Stomach (tissue), 8 donors: ENCODE measurements at regions not wholly inside any gene's neighbourhood (a gene's known extent, or its start where the extent isn't known, plus 50 kb on each side); places are given as distances from the start of the nearest gene placed in this dataset.

ENCODE experiments used
- DNase-seq, 2 donors: peaks; one replicate each; pipeline versions ENCODE4 v3.0.0 to v3.0.0-alpha.2; 2013 to 2019
- H3K27ac ChIP-seq, 5 donors: fragments of 200-600 bp in 4 of 5; sonication (generic) in 4 of 5; one replicate each; pipeline ENCODE4 v1.5.1; 2013 to 2019; ENCODE audit warnings: mild to moderate bottlenecking in 1 of 5, moderate library complexity in 1 of 5
- H3K27me3 ChIP-seq, 3 donors: fragments of 200-600 bp; sonication (generic); one replicate each; pipeline ENCODE4 v1.5.1; 2017 to 2019; ENCODE audit warnings: mixed run types in 1 of 3
- H3K36me3 ChIP-seq, 4 donors: fragments of 200-600 bp; sonication (generic); 1 replicate in 3 of 4; 2 replicates in 1 of 4; pipeline ENCODE4 v1.5.1; 2016 to 2019
- H3K4me1 ChIP-seq, 4 donors: fragments of 200-600 bp; sonication (generic); one replicate each; pipeline ENCODE4 v1.5.1; 2016 to 2019
- H3K4me3 ChIP-seq, 4 donors: fragments of 200-600 bp; sonication (generic) in 3 of 4; one replicate each; pipeline ENCODE4 v1.5.1; 2016 to 2019; ENCODE audit warnings: mild to moderate bottlenecking in 1 of 4
- H3K9me3 ChIP-seq, 4 donors: fragments of 200-600 bp; sonication (generic); one replicate each; pipeline ENCODE4 v1.5.1; 2016 to 2019
- CTCF ChIP-seq, 7 experiments: fragments of 450-650 bp in 4 of 7; fragments of 200-600 bp in 3 of 7; sonication (generic) in 3 of 7; IDR thresholded peaks; one replicate each; pipeline ENCODE4 v1.5.1; 2016 to 2019; ENCODE audit warnings: antibody characterized with exemption in 7 of 7, control low read depth in 2 of 7, mild to moderate bottlenecking in 1 of 7
- EP300 ChIP-seq: sonication (generic); formaldehyde crosslinking; IDR thresholded peaks from one replicate; pipeline ENCODE4 v1.6.1; 2017; ENCODE audit warnings: antibody characterized with exemption
- POLR2A ChIP-seq, 4 donors: fragments of 450-650 bp; IDR thresholded peaks; one replicate each; pipeline ENCODE4 v1.6.1; 2016; ENCODE audit warnings: antibody characterized with exemption in 4 of 4, control low read depth in 2 of 4, mild to moderate bottlenecking in 1 of 4, moderate library complexity in 1 of 4
- POLR2AphosphoS5 ChIP-seq, 3 donors: sonication (generic); formaldehyde crosslinking; IDR thresholded peaks; one replicate each; pipeline ENCODE4 v1.6.1; 2016; ENCODE audit warnings: antibody characterized with exemption in 3 of 3
- WGBS, 5 donors: extraction: QIAGEN DNeasy Blood & Tissue Kit in 3 of 5; methylation state at CpG; one replicate each; pipeline versions ENCODE4 v1.1.5 to v1.1.7; 2013 to 2018; 5-methylcytosine and 5-hydroxymethylcytosine counted together
- intact Hi-C: fragments of 100-400 bp; cut with DNase I; formaldehyde crosslinking; loops from one replicate; pipeline ENCODE4 v1.15.1; 2023; ENCODE audit warnings: low total_unique reads
- donor health status: healthy with polysubstance abuse.
- donor health status: Bipolar disorder and iron deficiency.
- donor health status: healthy.

GRCh38 chr6:22078288-22078687, 218.5 kb downstream of the PRL start:
- Histone ChIP-seq H3K4me1 (peaks cover 0 to 12% (median 4%) of the 10 kb centered on the region in 4 donors), H3K9me3 (no peaks in the 10 kb centered on the region), H3K27ac (no peak overlapping the region), H3K27me3 (no peaks in the 10 kb centered on the region), H3K4me3 (no peak overlapping the region), H3K36me3 (no peaks in the 10 kb centered on the region)
- no peak for DNase-seq
- no peak for TF ChIP-seq CTCF (IDR thresholded peaks at IDR 0.05)
- TF ChIP-seq EP300: no peak
- TF ChIP-seq POLR2A (IDR thresholded peaks at IDR 0.05): no peak
- TF ChIP-seq POLR2AphosphoS5 (IDR thresholded peaks at IDR 0.05): no peak
- intact Hi-C loops: no loop called here
- 59 to 83% (median 69%) methylated on average over 1 of the region's 1 CpG for WGBS, 5 donors

GRCh38 chr6:22078802-22079545, 217.9 kb downstream of the PRL start:
- WGBS, 5 donors: 91 to 95% (median 94%) methylated on average over 8 of the region's 8 CpGs
- no peaks in the 10 kb centered on the region for H3K9me3 ChIP-seq
- H3K27me3 ChIP-seq: no peaks in the 10 kb centered on the region
- no peak for DNase-seq
- TF ChIP-seq POLR2A (IDR thresholded peaks at IDR 0.05): no peak
- no peak for TF ChIP-seq CTCF (IDR thresholded peaks at IDR 0.05)
- TF ChIP-seq EP300: no peak
- no peak for TF ChIP-seq POLR2AphosphoS5 (IDR thresholded peaks at IDR 0.05)
- H3K4me3 ChIP-seq: no peak overlapping the region
- peaks cover 0 to 13% (median 4%) of the 10 kb centered on the region in 4 donors for H3K4me1 ChIP-seq
- no peaks in the 10 kb centered on the region for H3K36me3 ChIP-seq
- intact Hi-C loops: no loop called here
- H3K27ac ChIP-seq: no peak overlapping the region

GRCh38 chr6:22079783-22080182, 217.1 kb downstream of the PRL start:
- Histone ChIP-seq H3K27me3 (no peaks in the 10 kb centered on the region), H3K4me1 (peaks cover 0 to 13% (median 4%) of the 10 kb centered on the region in 4 donors), H3K36me3 (no peaks in the 10 kb centered on the region), H3K4me3 (no peak overlapping the region), H3K27ac (no peak overlapping the region), H3K9me3 (no peaks in the 10 kb centered on the region)
- DNase-seq: no peak
- intact Hi-C loops: no loop called here
- WGBS, 5 donors: 69 to 89% (median 85%) methylated on average over 5 of the region's 5 CpGs
- TF ChIP-seq POLR2A (IDR thresholded peaks at IDR 0.05) (no peak), EP300 (no peak), POLR2AphosphoS5 (IDR thresholded peaks at IDR 0.05) (no peak), CTCF (IDR thresholded peaks at IDR 0.05) (no peak)

GRCh38 chr6:22081709-22082108, 215.1 kb downstream of the PRL start:
- 88 to 97% (median 93%) methylated on average over 4 of the region's 4 CpGs for WGBS, 5 donors
- Histone ChIP-seq H3K4me1 (peaks cover 0 to 13% (median 4%) of the 10 kb centered on the region in 4 donors), H3K27ac (no peak overlapping the region), H3K9me3 (no peaks in the 10 kb centered on the region), H3K4me3 (no peak overlapping the region), H3K36me3 (no peaks in the 10 kb centered on the region), H3K27me3 (no peaks in the 10 kb centered on the region)
- no peak for TF ChIP-seq EP300
- TF ChIP-seq POLR2AphosphoS5 (IDR thresholded peaks at IDR 0.05): no peak
- TF ChIP-seq CTCF (IDR thresholded peaks at IDR 0.05): no peak
- TF ChIP-seq POLR2A (IDR thresholded peaks at IDR 0.05): no peak
- DNase-seq: no peak
- intact Hi-C loops: no loop called here
